Ishikawa (cell line): ENCODE measurements at regions not wholly inside any gene's neighbourhood (a gene's known extent, or its start where the extent isn't known, plus 50 kb on each side); places are given as distances from the start of the nearest gene placed in this dataset.

Experiments used
- EP300 ChIP-seq: IDR thresholded peaks from 2 replicates; pipeline ENCODE4 v1.6.1; 2012; ENCODE audit warnings: borderline replicate concordance
- MAX ChIP-seq: IDR thresholded peaks from 2 replicates; pipeline ENCODE4 v1.6.1; 2012
- REST ChIP-seq: IDR thresholded peaks from 2 replicates; pipeline ENCODE4 v1.6.1; 2012; ENCODE audit warnings: low read depth, mild to moderate bottlenecking

GRCh38 chr5:109939116-109939682 lies 249.5 kb downstream of the MAN2A1 start:
- TF ChIP-seq MAX (no peak), EP300 (no peak), REST (no peak)
